ENCODE measurements at regions not wholly inside any gene's neighbourhood (a gene's known extent, or its start where the extent isn't known, plus 50 kb on each side); places are given as distances from the start of the nearest gene placed in this dataset.
"Not testable (repeated sequence)": the region's sequence is repeated elsewhere in the genome, so short reads cannot be mapped to it uniquely, and the experiment has no call there.

GRCh38 chr18:22711192-22711685, 221.9 kb upstream of the RBBP8 start:
- Histone ChIP-seq H4K20me1 (ENCODE audit: insufficient read depth, low read length) (no peaks in the 10 kb centered on the region), H3K4me2 (ENCODE audit: low read depth, low read length) (no peak overlapping the region), H3K9ac (ENCODE audit: low read length) (no peak overlapping the region), H3K9me2 (replicated peaks; ENCODE audit: insufficient read depth, low read length) (no peaks in the 10 kb centered on the region), H3K4me3 (ENCODE audit: low read length) (no peak overlapping the region), H3K36me3 (replicated peaks; ENCODE audit: insufficient read depth, low read length) (no peaks in the 10 kb centered on the region), H3K27me3 (replicated peaks; ENCODE audit: insufficient read depth, low read length) (no peaks in the 10 kb centered on the region), H3F3A (ENCODE audit: insufficient read depth, low read length) (no peaks in the 10 kb centered on the region), H3K9me3 (replicated peaks; ENCODE audit: insufficient read depth, low read length) (no peaks in the 10 kb centered on the region), H3K27ac (ENCODE audit: low read length) (no peak overlapping the region), H3K79me2 (ENCODE audit: low read length) (no peaks in the 10 kb centered on the region), H3K4me1 (ENCODE audit: low read length) (no peaks in the 10 kb centered on the region), H2AFZ (ENCODE audit: low read length) (no peak overlapping the region)
- no peak for TF ChIP-seq EZH2 (optimal IDR thresholded peaks at IDR 0.05; ENCODE audit: low read depth, low read length)
- no peak for TF ChIP-seq CTCF (IDR thresholded peaks at IDR 0.05; ENCODE audit: low read length)
- no peak for TF ChIP-seq EZH2phosphoT487 (IDR thresholded peaks at IDR 0.05; ENCODE audit: low read length)
- no peak for DNase-seq

GRCh38 chr18:22713511-22713910, 219.6 kb upstream of the RBBP8 start:
- Histone ChIP-seq H2AFZ (ENCODE audit: low read length) (no peak overlapping the region), H3F3A (ENCODE audit: insufficient read depth, low read length) (no peaks in the 10 kb centered on the region), H3K9ac (ENCODE audit: low read length) (no peak overlapping the region), H3K9me3 (replicated peaks; ENCODE audit: insufficient read depth, low read length) (no peaks in the 10 kb centered on the region), H3K4me3 (ENCODE audit: low read length) (no peak overlapping the region), H3K36me3 (replicated peaks; ENCODE audit: insufficient read depth, low read length) (no peaks in the 10 kb centered on the region), H3K79me2 (ENCODE audit: low read length) (no peaks in the 10 kb centered on the region), H3K27ac (ENCODE audit: low read length) (no peak overlapping the region), H4K20me1 (ENCODE audit: insufficient read depth, low read length) (no peaks in the 10 kb centered on the region), H3K27me3 (replicated peaks; ENCODE audit: insufficient read depth, low read length) (no peaks in the 10 kb centered on the region), H3K4me1 (ENCODE audit: low read length) (no peaks in the 10 kb centered on the region), H3K4me2 (ENCODE audit: low read depth, low read length) (no peak overlapping the region), H3K9me2 (replicated peaks; ENCODE audit: insufficient read depth, low read length) (no peaks in the 10 kb centered on the region)
- DNase-seq, result no peak
- TF ChIP-seq EZH2phosphoT487 (IDR thresholded peaks at IDR 0.05; ENCODE audit: low read length), result no peak
- TF ChIP-seq EZH2 (optimal IDR thresholded peaks at IDR 0.05; ENCODE audit: low read depth, low read length), result no peak
- TF ChIP-seq CTCF (IDR thresholded peaks at IDR 0.05; ENCODE audit: low read length), result no peak

GRCh38 chr18:22717536-22717935, 215.6 kb upstream of the RBBP8 start:
- H3K27me3 ChIP-seq (replicated peaks; ENCODE audit: insufficient read depth, low read length); H3K27ac ChIP-seq (ENCODE audit: low read length); H3K79me2 ChIP-seq (ENCODE audit: low read length); H3K4me3 ChIP-seq (ENCODE audit: low read length); H4K20me1 ChIP-seq (ENCODE audit: insufficient read depth, low read length); H3F3A ChIP-seq (ENCODE audit: insufficient read depth, low read length); H3K9me2 ChIP-seq (replicated peaks; ENCODE audit: insufficient read depth, low read length); H3K4me2 ChIP-seq (ENCODE audit: low read depth, low read length); H2AFZ ChIP-seq (ENCODE audit: low read length); H3K9ac ChIP-seq (ENCODE audit: low read length); DNase-seq; H3K36me3 ChIP-seq (replicated peaks; ENCODE audit: insufficient read depth, low read length); H3K4me1 ChIP-seq (ENCODE audit: low read length); H3K9me3 ChIP-seq (replicated peaks; ENCODE audit: insufficient read depth, low read length): not testable (repeated sequence)

- Histone ChIP-seq H4K20me1 (ENCODE audit: insufficient read depth, low read length) (no peaks in the 10 kb centered on the region), H3K9me2 (replicated peaks; ENCODE audit: insufficient read depth, low read length) (no peaks in the 10 kb centered on the region), H3K27me3 (replicated peaks; ENCODE audit: insufficient read depth, low read length) (no peaks in the 10 kb centered on the region), H3K27ac (ENCODE audit: low read length) (no peak overlapping the region), H3K36me3 (replicated peaks; ENCODE audit: insufficient read depth, low read length) (no peaks in the 10 kb centered on the region), H3K9me3 (replicated peaks; ENCODE audit: insufficient read depth, low read length) (no peaks in the 10 kb centered on the region), H3K4me1 (ENCODE audit: low read length) (peaks cover 7% of the 10 kb centered on the region), H3K4me3 (ENCODE audit: low read length) (no peak overlapping the region), H3K79me2 (ENCODE audit: low read length) (no peaks in the 10 kb centered on the region), H2AFZ (ENCODE audit: low read length) (no peak overlapping the region), H3F3A (ENCODE audit: insufficient read depth, low read length) (no peaks in the 10 kb centered on the region), H3K4me2 (ENCODE audit: low read depth, low read length) (no peak overlapping the region), H3K9ac (ENCODE audit: low read length) (no peak overlapping the region)
- DNase-seq, result no peak
- no peak for TF ChIP-seq EZH2phosphoT487 (IDR thresholded peaks at IDR 0.05; ENCODE audit: low read length)
- TF ChIP-seq CTCF (IDR thresholded peaks at IDR 0.05; ENCODE audit: low read length), result no peak
- TF ChIP-seq EZH2 (optimal IDR thresholded peaks at IDR 0.05; ENCODE audit: low read depth, low read length), result no peak
Measured at GRCh38 chr18:22723221-22723620, 209.9 kb upstream of the RBBP8 start.

Measured in MM.1S (cell line).